ENCODE measurements at regions not wholly inside any gene's neighbourhood (a gene's known extent, or its start where the extent isn't known, plus 50 kb on each side); places are given as distances from the start of the nearest gene placed in this dataset.

- DNase-seq = no peak
Observed at GRCh38 chr3:72247126-72247525, 462.2 kb upstream of the PROK2 start.

GRCh38 chr3:72246685-72247084, 461.7 kb upstream of the PROK2 start:
- no peak for DNase-seq

- no peak for DNase-seq
Observed at GRCh38 chr3:72245183-72245811, 460.3 kb upstream of the PROK2 start.

GRCh38 chr3:72244396-72244795, 459.4 kb upstream of the PROK2 start:
- DNase-seq = no peak

GRCh38 chr3:72242326-72242725, 457.4 kb upstream of the PROK2 start:
- DNase-seq = no peak

- DNase-seq = no peak
Observed at GRCh38 chr3:72241525-72241924, 456.6 kb upstream of the PROK2 start.

- DNase-seq = no peak
Observed at GRCh38 chr3:72240531-72240930, 455.6 kb upstream of the PROK2 start.

GRCh38 chr3:72238801-72239200, 453.9 kb upstream of the PROK2 start:
- DNase-seq = no peak

- DNase-seq = no peak
Observed at GRCh38 chr3:72238010-72238691, 453.2 kb upstream of the PROK2 start.

GRCh38 chr3:72237679-72238009, 452.7 kb upstream of the PROK2 start:
- no peak for DNase-seq

GRCh38 chr3:72234391-72234790, 449.4 kb upstream of the PROK2 start:
- no peak for DNase-seq

GRCh38 chr3:72233571-72233970, 448.6 kb upstream of the PROK2 start:
- no peak for DNase-seq

- no peak for DNase-seq
Observed at GRCh38 chr3:72232777-72233176, 447.8 kb upstream of the PROK2 start.

GRCh38 chr3:72232331-72232730, 447.4 kb upstream of the PROK2 start:
- no peak for DNase-seq

- no peak for DNase-seq
Observed at GRCh38 chr3:72231439-72232196, 446.7 kb upstream of the PROK2 start.

GRCh38 chr3:72230774-72231379, 445.9 kb upstream of the PROK2 start:
- no peak for DNase-seq

- no peak for DNase-seq
Observed at GRCh38 chr3:72229952-72230351, 445.0 kb upstream of the PROK2 start.

GRCh38 chr3:72227486-72228070, 442.6 kb upstream of the PROK2 start:
- DNase-seq = no peak

- DNase-seq = no peak
Observed at GRCh38 chr3:72224804-72225509, 440.0 kb upstream of the PROK2 start.

GRCh38 chr3:72223628-72224027, 438.7 kb upstream of the PROK2 start:
- no peak for DNase-seq

- no peak for DNase-seq
Observed at GRCh38 chr3:72223116-72223515, 438.2 kb upstream of the PROK2 start.

GRCh38 chr3:72222410-72222809, 437.5 kb upstream of the PROK2 start:
- no peak for DNase-seq

GRCh38 chr3:72220946-72221345, 436.0 kb upstream of the PROK2 start:
- no peak for DNase-seq

Measured in NCI-H2107 (cell line).